EL (cell line): ENCODE measurements at regions not wholly inside any gene's neighbourhood (a gene's known extent, or its start where the extent isn't known, plus 50 kb on each side); places are given as distances from the start of the nearest gene placed in this dataset.
"Not testable (repeated sequence)": the region's sequence is repeated elsewhere in the genome, so short reads cannot be mapped to it uniquely, and the experiment has no call there.

Experiments
- DNase-seq: peaks from one replicate; pipeline ENCODE4 v3.0.0-alpha.2; 2016

DNA sequence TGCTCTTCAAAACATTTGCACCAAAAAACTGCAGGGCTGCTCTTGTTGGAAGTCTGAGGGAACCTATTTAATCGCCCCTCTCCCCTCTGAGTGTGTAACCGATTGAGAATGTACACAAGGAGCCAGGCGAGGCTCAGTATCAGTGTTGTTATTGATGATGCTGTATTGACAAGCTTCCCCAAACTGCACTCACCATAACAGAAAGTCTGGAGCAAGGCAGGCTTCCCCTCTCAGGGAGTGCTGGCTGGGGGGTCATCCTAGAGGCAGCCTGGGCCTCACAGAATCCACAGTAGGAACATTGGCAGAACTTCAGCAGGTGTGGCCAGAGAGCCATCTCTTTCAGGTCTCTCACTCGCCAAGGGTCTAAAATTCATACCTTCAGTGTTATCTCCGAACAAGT lies 58.1 kb upstream of the TUNAR start:
- DNase-seq = no peak

DNA sequence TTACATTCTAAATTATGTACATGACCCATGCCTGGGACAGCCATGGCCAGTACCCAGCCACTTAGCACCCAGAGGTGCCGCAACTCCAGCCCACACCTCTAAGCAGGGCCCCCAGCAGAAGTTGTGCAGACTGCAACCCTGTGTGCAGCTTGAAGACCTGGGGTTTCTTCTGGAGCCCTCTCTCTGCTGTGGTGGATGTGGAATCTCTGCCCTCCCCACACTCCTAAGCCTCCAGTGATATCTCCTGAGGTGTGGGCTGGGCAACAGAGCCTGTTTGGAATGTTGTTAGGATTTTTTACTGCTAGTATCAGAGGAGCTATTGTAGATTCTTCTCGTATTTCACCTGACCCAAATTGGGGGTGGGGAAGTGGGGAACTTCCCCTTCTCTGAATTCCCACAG lies 59.4 kb upstream of the TUNAR start:
- DNase-seq = no peak

DNA sequence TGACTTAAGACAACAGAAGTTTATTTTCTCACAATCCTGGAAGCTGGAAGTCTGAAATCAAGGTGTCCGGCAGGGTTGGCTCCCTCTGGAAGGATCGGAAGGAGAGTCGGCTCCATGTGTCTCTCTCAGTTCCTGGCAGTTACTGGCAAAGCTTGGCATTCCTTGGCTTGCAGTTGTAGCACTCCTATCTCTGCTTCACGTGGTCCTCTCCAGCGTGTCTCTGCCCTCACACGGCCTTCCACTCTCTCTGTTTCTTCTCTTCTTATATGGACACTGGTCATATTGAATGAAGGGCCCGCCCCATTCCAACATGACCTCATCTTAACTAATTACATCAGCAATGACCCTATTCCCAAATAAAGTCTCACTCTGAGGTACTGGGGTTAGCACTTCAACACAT lies 60.1 kb upstream of the TUNAR start:
- DNase-seq = no peak

DNA sequence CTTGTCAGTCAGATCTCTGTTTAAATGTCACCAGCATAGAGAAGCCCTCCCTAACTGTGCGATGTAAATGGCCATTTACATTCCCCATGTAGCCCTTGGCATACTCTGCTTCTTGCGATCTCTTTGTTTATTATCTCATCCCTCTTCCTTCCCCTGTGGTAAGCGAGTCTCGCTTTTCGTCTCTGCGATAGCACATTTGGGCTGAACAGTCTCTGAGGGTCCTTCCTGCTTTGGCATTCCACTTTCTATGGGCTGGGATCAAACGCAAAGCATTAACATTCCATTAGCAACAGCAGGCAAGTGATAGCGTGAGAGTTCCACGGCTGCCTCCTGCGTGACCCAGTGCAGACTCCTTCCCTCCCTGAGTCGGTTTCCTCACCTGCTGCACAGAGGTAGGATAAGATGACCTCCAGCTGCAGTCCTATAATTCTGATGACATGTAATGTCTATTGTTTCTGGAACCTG lies 61.4 kb upstream of the TUNAR start:
- DNase-seq = no peak

DNA sequence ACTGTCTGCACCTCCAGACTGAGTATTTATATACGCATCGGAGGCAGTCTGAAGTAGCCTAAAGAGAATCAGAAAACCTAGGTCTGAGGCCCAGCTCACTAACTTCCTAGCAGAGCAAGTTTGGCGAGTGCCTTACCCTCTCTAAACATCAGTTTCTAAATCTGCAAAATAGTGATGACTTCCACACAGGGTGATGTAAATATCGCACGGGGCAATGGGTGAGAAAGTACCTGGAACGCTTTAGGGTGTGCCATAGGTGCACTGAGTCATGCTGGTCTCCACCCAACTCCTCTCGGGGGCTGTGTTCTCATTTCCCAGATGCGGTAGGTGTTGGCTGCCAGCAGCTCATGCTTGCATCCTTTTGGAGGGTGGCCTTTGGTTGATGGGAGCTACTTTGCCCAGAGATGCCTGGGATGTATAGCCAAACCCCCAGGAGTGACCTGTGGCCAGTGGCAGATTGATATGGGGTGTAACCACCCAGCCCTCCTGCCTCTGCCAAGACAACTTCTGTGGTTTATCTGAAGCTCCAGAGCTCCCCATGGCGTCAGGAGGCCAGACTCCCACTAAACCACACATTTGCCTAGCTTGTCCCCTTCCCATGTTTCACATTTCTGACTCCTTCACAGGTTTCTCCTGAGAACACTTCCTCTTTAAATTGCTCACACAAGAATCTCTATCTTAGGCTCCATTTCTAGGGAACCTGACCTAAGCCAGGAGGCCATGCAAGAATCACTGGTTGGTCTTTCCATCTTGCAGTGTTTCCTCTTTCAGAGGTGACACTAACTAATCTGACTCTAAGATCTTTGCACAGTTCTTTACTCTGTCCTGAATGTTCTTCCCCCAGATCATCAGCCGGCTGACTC lies 62.0 kb upstream of the TUNAR start:
- DNase-seq = no peak

DNA sequence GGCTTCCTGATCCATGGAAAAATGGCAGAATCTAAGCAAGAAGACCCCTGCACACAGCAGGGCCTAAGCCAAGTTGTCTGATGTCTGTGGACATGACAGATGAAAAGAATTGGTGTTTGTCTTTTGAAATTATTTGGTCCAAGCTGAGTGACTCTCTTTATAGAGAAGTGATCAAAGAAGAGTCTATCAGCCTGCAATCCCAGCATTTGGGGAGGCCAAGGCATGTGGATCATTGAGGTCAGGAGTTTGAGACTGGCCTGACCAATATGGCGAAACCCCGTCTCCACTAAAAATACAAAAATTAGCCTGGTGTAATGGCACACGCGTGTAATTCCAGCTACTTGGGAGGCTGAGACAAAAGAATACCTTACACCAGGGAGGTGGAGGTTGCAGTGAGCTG lies 64.8 kb upstream of the TUNAR start:
- no peak for DNase-seq

DNA sequence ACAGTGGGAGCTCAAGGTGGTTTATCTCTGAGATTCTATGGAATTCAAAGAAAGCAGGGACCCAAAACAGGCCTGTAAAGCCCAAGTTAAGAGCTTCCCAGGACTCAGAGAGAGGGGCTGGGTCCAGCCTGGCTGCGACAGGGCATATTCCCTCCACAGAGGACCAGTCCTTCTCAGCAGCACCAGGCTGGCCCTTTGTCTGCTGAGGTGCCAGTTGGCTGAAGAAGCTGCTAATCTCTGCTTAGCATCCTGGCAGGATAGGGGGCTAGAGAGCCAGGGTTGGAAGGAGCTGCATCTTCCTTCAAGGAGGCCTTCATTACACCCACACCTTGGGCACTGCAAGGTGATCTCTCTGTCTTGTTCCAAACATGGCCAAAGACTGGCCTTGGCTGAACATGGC lies 68.3 kb upstream of the TUNAR start:
- no peak for DNase-seq

DNA sequence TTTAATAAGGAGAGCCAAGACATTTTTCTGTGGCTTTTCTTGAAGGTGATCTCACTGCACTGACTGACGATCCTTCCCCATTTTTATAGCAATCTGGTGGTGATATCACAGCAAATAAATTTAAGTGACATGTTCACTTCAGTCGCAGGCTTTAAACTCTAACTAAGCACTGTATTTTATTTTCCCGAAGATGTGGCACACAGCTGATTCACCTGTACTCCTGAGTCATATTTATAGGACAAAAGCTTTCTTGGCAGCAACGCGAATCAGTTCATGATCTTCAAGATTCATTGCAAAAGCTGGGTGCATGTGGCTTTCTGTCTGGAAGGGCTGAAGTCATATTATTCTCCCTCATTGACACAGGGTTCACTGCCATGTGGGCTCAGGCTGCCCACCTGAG lies 79.8 kb upstream of the TUNAR start:
- DNase-seq = no peak

DNA sequence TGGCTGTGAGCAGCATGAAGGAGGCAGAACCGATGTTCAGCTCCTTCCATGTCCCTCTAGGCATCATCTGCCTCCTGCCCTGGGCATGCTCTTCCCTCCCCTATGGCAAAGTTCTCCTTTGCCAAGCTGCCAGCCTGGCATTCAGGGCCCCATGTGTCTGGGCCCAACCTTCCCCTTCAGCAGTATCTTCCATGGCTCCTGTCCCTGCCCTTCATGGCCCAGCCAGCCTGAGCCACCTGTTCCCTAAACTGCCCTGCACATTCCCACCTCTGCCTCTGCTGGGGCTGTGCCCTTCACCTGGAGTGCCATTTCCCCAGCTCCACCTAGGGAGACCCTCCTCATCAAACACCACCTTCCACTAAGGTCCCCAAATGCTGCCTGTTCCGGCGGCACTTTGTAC lies 74.0 kb upstream of the TCL1A start:
- no peak for DNase-seq

DNA sequence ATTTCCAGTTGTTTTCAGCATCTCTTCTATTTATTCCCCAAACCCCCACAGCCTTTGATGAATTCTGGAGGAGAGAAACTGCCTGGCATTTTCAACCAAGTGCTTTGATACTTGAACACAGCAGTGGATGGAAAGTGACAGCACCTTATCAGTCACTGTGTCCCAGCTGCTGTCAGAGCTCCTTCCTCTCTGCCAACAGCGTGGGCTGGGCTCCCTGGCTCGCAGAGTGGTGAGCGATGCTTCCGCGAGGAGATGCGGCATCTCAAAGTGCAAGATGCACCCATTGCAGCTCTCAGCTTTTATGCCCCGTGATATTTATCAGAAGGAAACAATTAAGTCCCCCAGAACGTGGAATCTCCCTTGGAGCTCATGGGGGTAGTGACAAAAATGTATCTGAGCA lies 72.6 kb upstream of the TCL1A start:
- DNase-seq = no peak

DNA sequence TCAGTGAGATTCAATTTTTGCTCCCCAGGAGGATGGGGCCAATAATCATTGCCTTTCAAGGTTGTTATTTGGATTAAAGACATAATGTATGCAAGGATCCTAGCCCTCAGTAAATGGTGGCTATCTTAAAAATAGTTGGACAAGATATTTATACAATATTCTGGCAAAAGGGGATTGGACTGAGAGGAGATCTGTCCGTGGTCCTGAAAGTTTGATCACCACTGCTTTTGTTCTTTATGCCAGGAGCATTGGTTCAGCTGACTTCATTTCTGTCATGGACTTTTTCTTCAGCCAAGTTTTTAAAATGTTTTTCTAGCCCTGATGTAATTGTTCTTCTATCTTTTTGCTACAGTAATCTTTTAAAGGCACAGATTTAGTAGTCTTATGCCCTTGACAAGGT lies 70.2 kb upstream of the TCL1A start:
- DNase-seq = peak; percentile 23

DNA sequence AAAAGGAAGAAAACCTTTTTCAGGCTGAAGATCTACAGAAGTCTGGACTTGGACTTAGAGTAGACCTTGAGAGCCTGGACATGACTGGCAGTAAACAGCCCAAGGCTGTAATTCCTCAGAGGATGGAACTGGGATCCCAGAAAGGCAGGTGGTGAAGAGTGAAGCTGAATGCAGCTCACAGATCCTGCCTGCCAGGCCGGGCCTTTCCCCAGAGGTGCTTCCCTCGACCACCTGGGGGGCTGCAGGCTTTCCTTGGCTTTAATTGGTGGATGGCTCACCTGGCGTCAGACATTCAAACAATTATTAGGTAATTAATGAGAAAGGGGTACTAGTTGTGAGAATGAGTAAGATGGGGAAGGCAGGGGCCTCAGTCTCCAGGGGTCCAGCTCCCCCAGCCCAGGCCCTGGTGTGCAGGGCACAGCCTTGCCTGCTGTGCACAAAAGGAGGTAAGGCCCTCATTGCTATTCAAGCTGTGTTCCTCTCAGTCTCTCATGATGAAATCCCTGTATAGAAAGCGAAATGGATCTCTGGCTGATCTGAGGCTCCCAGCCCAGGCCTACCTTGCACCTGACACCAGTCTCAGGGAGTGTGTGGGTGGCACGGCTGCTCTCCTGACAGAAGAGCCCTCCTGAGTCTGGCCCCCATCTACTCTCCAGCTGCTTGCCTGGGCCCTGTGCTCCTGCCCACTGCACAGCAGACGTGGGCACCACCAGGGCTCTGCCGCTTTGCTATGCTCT lies 63.0 kb upstream of the TCL1A start:
- DNase-seq = no peak

DNA sequence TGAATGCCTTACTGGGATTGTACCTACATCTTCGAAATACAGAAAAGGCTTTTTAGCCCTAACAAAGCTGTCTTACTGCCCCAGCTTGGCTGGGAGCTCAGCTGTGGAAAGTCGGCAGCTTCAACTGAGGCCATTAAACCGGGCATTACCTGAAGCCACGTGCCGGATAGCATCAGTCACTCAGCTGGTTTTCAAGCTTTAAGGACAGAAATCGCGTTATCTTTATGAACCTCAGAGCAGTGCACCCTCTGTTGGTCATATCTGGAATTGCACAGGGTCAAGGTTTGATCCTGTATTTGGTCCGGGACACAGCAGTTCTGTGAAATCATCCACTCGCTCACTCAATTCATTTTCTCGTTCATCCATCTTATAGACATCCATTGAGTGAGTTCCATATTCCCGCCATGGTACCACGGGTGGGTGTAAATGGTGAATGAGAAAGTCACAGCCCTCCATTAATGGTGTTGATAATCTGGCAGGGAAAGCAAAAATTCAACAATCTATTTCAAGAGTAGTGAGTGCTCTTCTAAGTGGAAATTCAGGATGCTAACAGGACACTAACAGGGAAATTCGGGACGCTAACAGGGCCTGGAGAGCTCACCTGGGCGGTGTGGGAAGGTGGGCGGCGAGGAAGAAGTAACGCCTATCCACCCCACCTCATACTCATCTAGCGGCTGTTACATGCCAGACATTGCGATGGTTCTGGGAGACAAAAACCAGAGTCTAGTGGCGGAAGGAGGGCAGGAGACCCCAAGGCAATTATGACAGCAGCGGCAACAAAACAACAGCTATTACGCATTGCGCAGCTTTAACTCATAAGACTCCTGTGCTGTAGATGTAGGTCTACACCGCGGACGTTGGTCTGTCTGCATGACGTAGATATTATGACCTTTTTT lies 60.6 kb upstream of the TCL1A start:
- peak; percentile 41 for DNase-seq

DNA sequence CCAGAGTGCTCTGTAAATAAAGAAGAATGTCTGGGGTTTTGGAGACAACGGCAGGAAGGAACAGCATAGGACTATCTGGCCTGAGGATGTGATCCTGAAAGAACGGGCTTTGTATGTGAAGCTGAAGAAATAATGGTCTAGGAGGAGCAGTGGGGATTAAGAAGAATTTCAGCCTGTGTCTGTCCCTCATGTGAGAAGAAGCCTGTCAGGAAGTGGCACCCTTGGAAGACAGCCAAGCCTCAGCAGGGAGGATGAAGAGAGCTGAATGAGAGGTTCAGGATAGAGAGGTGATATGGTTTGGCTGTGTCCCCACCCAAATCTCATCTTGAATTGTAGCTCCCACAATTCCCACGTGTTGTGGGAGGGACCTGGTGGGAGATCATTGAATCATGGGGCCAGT lies 56.9 kb upstream of the TCL1A start:
- DNase-seq = peak; percentile 10

DNA sequence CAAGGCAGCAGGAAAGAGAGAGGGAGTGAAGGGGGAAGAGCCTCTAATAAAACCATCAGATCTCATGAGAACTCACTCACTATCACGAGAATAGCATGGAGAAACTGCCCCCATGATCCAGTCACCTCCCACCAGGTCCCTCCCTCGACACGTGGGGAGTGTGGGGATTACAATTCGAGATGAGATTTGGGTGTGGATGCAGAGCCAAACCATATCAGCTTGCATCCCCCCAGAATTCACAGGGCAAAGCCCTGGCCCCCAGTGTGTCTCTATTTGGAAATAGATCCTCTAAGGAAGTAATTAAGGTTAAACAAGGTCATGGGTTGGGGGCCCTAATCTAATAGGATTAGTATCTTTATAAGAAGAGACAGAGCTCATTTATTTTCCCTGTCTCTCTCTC lies 56.1 kb upstream of the TCL1A start:
- no peak for DNase-seq

DNA sequence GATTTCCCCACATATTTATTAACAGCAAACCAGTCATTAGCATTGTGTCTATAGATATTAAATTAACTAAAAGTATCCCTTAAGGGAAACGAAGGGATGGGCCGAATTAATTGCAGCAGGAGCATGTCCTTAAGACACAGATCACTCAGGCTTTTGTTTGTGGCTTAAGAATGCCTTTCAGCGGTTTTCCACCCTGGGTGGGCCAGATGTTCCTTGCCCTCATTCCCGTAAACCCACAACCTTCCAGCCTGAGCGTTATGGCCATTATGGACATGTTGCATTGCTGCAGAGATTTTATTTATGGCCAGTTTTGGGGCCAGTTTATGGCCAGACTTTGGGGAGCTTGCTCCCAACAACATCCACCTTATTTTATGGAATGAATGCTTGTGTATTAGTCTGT lies 55.5 kb upstream of the TCL1A start:
- not testable (repeated sequence) for DNase-seq

DNA sequence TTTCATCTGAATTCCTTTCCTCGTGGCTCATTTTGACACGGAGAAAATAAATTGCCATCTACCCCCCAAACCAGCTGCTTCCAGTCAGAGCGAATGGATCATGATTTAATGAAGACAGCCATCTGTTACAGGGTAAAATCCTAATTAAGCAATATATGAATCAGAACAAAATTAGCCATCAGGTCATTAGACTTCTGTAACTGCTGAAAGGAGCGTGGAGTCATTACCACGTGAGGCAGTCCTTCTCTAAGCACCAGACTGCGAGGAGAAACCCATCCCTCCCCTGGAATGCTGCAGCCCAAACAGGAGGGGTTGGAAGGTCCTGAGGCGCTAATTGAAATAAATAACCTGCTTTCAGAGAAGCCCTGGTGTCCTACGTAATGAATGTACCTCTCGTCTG lies 51.1 kb upstream of the TCL1A start:
- no peak for DNase-seq

DNA sequence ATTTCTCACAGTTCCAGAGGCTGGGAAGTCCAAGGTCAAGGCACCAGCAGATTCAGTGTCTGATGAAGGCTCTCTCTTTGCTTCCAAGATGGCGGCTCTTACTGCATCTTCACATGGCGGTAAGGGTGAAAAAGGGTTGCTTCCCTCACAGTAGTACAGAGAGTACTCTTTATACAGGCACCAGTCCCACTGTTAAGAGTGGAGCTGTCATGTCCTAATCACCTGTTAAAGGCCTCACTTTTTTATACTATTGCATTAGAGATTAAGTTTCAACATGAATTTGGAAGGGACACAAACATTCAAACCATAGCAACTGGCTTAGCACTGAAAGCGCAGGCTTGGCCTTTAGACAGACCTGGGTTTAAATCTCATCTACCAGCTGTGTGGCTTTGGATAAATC lies 50.0 kb upstream of the TCL1A start:
- DNase-seq = no peak
